COLO668 (cell line): ENCODE measurements at regions not wholly inside any gene's neighbourhood (a gene's known extent, or its start where the extent isn't known, plus 50 kb on each side); places are given as distances from the start of the nearest gene placed in this dataset.

ENCODE experiments used
- DNase-seq: peaks from one replicate; lab custom pipeline; 2025; ENCODE audit not compliant: unreplicated experiment; lab: John Stamatoyannopoulos, UW

DNA sequence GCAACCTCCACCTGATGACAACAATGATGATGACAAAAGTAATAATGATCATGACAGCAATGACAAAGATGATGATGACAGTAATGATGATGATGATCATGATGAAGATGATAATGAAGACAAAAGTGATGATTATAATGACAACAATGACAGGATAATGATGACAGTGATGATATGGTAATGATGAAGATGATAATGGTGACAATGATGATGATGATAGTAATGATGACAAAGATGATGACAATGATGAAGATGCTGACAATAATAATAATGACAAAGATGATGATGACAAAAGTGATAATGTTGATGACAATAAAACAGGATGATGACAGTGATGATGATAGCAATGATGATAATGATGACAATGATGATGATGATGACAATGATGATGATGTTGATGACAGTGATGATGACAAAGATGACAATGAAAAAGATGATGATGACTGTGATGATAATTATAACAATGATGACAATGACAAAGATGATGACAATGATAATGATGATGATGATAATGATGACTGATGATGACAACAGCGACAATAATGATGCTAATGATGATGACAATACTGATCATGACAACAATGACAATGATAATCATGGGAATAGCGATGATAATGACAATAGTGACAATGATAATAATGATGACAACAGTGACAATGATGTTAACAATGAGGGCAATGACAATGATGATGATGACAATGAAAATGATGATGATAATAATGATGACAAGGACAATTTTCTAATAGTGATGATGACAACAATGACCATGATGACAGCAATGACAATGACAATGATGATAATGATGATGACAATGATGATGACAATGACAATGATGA lies 1106.5 kb upstream of the AUTS2 start:
- DNase-seq: no peak

DNA sequence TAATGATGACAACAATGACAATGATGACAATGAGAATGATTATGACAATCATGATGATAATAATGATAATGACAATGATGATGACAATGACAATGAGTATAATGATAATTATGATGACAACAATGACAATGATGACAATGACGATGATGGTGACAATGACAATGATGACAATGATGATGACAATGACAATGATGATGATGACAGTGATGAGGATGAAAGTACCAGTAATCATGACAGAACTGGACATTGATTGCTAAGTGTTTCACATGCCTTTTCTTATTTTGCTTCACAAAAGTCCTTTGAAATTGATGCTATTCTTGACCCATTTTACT lies 1106.0 kb upstream of the AUTS2 start:
- DNase-seq: no peak

DNA sequence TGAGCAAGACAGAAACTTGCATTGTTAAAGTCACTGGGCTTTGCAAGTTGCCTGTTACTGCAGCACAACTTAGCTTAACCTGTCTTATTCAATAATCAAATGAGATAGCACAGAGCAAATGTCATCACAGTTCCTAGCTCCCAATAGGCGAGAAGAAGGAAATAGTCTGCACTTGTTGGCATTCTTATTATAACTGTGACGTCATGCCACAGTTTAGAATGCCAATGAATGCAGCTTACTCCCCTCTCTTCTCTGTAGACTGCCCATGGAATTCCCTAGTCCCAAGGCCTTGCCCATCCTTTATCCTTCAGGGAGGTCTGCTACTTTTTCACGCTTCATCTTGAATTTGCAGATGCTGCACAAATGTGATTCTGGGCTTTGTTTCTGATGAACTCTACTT lies 1094.9 kb upstream of the AUTS2 start:
- no peak for DNase-seq

DNA sequence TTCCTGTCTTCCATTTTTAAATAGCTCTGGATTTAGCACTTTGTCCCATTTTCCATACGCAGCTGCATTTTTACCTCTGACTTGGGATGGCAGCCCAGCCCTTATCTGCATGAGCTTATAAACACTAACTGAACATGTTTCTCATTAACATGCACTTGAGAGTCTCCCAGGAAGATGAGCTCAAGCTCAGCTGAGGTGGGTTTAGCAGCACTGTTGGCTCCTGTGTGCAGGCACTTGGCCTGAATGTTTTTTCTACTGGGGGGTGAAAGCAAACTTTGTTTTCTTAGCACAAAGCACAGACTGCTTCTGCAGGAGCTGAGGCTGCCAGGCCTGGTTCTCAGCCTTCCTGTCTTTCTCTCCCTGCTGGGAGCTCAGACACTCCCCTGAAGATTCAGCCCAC lies 1093.6 kb upstream of the AUTS2 start:
- DNase-seq: no peak

DNA sequence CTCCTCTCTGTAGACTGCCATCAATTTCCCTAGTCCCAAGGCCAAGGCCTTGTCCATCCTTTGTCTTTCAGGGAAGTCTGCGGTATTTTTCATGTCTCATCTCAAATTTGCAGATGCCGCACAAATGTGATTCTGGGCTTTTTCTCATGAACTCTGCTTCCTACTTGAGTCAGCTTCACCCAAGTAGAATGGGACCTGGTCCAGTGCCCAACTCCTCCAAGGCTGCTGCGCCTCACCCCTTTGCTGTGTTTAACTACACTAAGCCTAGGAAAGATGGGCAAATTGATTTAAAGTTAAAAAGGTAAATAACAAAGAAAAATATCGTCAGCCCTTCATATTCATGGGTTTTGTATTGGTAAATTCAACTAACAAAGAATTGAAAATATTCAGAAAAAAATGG lies 1092.6 kb upstream of the AUTS2 start:
- no peak for DNase-seq

DNA sequence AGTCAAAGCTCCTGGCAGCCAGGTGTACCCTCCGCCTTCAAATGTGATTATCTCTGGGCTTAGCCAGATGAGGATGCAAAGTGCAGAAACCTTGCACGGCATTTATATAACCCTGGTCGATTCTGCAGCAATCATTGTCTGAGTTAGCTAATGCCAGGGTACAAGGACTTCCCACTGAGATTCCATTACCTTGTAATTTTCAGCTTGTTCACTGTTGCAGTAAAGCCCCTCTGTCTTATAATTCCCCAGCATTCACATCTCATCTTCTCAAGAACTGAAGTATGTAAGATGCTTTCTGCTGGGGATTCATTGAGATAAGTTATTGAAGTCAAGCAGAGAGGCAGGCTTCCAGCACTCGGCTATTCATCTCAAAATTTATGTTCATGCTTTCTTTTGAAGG lies 1090.6 kb upstream of the AUTS2 start:
- no peak for DNase-seq

DNA sequence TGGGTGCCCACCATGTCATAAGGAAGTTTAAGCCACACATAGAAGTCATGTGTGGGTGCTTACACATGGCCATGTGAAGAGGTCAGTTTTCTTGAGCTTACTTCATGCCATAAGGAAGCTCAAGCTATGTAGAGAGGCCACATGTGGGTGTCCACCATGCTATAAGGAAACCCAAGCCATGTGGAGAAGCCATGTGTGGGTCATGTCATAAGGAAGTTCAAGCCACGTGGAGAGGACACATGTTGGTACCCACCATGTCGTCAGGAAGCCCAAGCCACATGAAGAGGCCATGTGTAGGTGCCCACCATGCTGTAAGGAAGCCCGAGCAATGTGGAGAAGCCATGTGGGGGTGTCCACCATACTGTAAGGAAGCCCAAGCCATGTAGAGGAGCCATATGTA lies 1089.2 kb upstream of the AUTS2 start:
- no peak for DNase-seq

DNA sequence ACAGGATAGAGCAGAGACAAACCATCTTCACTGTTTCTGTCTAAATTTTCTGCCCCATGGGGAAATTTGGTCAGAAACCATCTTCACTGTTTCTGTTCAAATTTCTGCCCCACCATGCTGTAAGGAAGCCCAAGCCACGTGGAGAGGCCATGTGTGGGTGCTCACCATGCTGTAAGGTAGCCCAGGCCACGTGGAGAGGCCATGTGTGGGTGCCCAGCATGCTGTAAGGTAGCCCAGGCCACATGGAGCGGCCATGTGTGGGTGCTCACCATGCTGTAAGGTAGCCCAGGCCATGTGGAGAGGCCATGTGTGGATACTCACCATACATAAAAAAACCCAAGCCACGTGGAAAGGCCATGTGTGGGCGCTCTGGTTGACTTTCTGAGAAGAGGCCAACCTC lies 1088.7 kb upstream of the AUTS2 start:
- DNase-seq: no peak

DNA sequence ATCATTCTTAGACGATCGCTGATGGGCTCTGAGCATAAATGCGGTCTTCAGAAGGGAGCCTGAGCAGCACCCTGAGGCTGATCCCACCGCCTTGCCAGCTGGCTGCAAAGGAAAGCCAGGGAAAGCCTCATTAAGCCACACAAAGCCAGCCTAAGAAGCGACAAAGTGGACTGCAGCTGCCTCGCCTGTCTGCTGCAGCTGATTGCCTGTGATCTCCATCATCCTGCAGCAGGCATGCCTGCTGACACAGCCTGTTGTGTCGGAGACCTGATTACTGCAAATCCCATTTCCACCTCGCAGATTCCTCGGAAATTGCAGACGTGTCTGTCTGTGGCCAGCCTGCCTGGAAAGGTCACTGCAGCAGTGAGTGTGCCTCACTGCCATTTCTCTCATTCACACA lies 1087.0 kb upstream of the AUTS2 start:
- no peak for DNase-seq

DNA sequence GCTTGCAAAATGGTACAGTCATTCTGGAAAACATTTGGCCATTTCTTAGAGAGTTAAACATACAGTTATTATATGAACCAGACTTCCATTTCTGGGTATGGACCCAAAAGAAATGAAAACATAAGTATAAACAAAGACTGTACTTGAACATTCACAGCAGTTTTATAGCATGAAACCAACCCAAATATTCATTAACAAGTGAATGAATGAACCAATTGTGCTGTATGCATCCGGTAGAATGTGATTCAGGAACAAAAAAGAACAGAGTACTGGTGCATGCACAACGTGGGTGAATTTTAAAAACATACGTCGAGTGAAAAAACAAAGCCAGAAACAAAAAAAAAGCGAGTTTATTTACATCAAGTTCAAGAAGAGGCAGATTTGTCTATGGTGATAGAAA lies 1085.8 kb upstream of the AUTS2 start:
- no peak for DNase-seq

DNA sequence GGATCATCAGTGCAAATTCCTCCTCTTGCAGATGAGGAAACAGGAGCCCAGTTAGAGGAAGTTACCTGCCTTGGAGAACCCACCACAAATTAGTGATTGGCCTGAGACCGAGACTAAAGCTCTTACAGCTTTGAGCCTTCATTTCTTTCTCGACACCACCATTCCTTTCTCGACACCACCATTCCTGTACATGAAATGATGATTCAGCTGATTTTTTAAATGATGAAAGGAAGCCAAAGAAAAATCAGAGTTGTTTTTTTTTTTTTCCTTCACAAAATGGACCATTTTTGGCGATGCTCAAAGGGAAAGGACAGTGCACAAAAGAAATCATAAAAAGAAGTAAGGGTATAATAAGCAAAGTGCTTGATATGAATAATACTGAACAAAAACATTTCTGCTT lies 1080.2 kb upstream of the AUTS2 start:
- no peak for DNase-seq

DNA sequence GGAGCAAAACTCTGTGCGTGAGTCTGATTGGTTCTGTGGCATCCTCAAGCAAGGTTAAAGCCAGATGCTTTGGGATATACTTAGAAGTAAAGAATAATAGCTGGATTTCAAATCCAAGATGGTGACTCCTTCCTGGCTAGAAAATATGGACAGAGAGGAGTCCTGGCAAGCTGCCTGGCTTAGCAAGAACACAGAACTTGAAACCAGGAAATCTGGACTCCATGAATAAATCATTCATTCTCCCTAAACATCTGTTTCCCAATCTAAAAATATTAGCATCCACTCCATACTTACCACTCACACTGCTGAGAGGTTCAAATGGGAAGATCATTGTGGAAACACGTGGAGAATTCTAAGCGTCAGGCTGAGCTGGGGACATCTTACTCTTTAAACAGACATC lies 1074.1 kb upstream of the AUTS2 start:
- no peak for DNase-seq

DNA sequence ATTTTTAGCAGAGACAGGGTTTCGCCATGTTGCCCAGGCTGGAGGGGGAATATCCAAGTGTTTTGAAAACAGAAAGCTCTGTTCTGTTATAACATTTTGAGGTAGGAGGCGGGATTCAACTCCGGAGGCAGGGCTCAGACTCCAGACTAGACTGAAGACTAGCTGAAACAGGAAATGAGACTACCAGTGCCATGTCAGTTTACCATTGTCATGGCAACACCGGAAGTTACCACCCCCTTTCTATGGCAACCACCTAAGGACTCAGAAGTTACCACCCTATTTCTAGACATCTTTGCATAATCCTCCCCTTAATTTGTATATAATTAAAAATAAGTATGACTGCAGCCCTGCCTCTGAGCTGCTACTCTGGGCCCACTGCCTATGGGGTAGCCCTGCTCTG lies 1069.1 kb upstream of the AUTS2 start:
- no peak for DNase-seq

DNA sequence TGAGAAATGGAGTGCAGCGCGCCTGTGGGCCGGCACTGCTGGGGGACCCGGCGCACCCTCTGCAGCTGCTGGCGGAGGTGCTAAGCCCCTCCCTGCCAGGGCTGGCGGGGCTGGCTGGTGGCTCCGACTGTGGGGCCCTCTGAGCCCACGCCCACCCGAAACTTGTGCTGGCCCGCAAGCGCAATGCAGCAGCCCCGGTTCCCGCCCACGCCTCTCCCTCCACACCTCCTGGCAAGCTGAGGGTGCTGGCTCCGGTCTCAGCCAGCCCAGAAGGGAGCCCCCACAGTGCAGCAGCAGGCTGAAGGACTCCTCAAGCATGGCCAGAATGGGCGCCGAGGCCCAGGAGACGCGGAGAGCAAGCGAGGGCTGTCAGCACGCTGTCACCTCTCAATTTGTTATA lies 1063.0 kb upstream of the AUTS2 start:
- DNase-seq: no peak

DNA sequence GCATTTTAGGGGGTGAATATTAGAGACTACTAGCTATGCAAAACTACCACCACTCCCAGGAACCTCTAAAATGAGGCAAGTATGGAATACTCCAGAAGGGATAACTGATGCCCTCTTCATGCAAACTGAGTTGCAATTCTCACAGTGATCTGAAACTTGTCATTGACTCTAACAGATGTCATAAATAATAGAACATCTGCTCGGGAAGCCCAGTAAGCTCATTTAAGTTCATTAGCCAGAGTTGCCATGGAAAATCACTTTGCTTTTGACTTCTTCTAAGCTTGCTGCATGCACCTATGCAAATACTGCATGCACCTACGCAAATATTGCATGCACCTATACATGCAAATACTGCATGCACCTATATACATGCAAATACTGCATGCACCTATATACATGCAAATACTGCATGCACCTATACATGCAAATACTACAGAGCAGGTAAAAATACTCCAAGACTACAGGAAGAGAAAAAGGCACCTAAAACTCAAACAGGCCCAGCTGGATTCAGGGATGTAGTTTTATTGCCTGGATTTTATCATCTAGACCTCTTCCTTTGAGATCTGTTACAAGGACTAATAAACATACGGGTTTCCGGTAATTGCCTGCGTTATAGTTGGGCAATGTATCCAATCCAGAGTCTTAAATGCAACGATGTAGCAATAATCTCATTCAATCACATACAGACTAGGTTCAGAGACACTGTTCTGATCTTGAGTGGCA lies 1061.1 kb upstream of the AUTS2 start:
- no peak for DNase-seq

DNA sequence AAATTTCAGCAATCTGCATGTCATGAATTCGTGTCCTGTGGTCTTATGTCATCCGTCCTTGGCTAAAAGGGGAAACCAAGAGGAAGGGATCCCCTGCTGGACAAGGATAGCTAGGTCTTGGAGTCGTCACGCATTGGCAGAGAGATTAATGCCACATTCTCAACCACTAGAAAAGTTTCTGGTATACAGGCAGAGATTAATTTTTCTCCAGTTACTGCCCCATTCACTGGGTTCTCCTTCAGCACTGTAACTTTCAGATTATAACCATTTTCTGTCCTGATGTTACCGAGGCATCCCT lies 1060.6 kb upstream of the AUTS2 start:
- DNase-seq: no peak

DNA sequence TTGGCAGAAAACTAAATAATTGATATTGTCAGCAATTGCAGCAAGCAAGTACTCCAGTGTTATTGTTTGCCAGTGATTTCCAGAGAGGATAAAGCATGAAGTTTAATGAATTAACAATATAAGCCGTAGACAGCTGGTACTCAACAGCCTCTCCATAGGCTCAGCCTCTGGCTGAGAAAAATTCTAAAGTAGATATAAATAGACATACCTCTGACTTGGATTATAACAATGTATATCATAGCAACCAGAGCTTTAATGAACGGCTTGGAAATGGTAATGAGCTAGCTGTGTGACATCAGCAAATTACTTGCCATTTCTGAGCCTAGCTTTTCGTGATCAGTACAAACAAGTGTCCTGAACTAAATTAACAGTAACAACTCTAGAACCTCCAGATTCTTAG lies 1055.4 kb upstream of the AUTS2 start:
- DNase-seq: no peak

DNA sequence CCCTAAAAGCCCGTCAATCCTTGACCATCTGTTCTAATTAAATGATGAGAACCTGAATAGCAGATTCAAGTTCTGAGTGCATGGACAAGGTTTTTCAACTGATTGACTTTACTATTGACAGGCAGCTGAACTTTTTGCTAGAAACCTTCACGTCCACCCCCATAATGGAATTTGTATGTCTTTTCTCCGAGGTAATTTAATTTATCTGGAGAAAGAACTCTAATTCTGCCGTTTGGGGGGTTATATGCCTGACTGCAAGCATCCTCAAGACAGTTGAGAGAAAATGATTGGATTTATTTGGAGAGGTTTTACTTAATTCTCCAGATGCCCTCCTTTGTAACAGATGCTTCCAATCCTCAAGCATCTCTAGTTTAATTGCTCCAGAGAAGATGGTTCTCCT lies 1053.4 kb upstream of the AUTS2 start:
- no peak for DNase-seq

DNA sequence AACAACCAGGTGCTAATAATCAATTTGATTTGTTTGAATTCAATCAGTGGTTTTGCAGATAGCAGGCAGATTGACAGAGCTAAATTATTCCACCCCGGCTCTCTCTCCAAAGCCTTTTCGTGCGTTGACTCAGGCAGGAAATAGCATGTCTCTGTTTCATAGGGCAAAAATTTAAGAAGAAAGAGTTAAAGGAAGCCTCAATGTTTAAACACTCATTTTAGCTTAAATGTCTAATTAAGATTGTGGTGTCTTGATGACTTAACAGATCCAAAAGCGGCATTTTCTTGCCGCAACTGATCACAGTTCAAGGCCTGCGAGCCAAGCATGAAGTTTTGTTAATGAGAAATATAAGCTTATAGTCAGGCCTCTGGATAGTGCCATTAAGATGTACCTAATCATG lies 1051.1 kb upstream of the AUTS2 start:
- no peak for DNase-seq

DNA sequence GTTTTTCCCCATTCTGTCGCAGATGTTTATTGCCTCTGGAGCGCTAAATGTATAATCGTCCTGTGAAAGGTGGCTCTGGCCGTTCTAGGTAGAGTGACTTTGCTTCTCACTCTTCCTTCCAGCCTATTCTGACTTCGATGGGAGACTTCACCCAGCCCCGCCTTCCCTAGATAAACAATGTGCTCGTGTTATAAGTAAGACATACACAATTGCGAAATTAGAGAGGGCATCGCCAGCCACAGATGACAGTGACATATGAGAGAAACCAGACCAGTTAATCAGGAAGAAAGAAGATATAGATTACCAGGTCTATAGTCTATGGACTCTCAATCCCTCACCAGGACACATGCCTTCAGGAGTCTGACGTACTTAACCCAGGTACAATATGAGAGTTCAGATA lies 1050.5 kb upstream of the AUTS2 start:
- DNase-seq: peak; percentile 34

DNA sequence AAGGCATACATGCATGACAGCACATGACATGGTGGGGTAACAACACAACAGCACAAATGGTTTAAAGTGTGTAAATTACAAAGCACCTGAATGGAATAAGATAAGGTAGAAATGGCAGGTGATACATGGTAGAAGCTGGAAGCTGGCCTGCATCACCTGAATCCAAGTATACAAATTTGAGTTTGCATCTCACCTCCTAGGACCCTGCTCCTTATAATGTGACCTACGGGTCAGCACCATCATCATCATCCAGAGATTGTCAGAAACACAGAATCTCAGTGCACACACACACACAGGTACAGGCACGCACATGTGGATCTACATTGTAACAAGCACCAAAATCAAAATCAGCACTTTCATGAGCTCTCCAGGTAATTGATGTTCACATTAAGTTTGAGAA lies 1048.2 kb upstream of the AUTS2 start:
- no peak for DNase-seq

DNA sequence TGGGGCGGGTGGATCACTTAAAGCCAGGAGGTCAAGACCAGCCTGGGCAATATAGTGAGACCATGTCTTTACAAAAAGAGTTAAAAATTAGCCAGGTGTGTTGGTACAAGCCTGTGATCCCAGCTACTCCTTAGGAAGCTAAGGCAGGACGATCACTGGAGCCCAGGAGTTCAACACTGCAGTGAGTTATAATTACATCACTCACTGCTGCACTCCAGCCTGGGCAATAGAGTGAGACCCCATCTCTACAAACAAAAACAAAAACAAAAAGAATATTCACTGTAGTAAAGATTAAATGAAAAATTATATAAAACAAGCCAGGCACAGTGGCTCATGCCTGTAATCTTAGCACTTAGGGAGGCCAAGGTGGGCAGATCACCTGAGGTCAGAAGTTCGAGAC lies 1047.6 kb upstream of the AUTS2 start:
- DNase-seq: no peak

DNA sequence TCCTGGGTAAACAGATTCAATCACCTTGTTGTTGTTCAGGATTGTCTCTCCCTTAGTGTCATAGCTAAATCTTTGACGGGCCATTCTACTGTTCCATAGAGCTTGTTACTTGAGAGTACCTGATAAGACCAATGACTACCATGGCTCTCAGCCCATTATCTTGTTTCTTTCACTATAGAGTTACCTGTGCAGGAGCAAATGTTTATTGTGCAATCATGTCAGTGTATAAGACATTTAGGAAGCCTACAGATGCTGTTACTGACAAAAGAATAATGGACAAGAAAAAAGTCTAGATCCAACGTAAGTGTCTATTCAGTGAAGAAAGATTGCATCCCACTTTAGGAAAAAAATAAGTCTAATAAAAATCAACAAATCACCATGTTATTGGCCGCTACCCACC lies 1041.7 kb upstream of the AUTS2 start:
- DNase-seq: no peak
